ENCODE measurements at regions not wholly inside any gene's neighbourhood (a gene's known extent, or its start where the extent isn't known, plus 50 kb on each side); places are given as distances from the start of the nearest gene placed in this dataset.

- no peak overlapping the region for H3K4me3 ChIP-seq
- DNase-seq (no peak), ATAC-seq (no peak)
- intact Hi-C loops (cut with DNase I): loop anchor here in 1 of 10 donors (5.0 kb wide), 1 partner anchor 36 kb away; no protein-coding TSS in a partner anchor
- H3K36me3 ChIP-seq: no peaks in the 10 kb centered on the region
- H3K4me1 ChIP-seq: peaks cover 0 to 28% (median 11%) of the 10 kb centered on the region in 9 donors
- no peak for TF ChIP-seq CTCF (IDR thresholded peaks at IDR 0.05)
- H3K27ac ChIP-seq: no peak overlapping the region
- H3K27me3 ChIP-seq: no peaks in the 10 kb centered on the region
- WGBS, 2 donors: 95 to 98% methylated on average over 9 of the region's 9 CpGs
- peaks cover 0 to 18% (median 11%) of the 10 kb centered on the region in 11 donors for H3K9me3 ChIP-seq
Measured at GRCh38 chr18:7381307-7381706, 150.4 kb downstream of the LRRC30 start.

- no peak for DNase-seq
- Histone ChIP-seq H3K27me3 (no peaks in the 10 kb centered on the region), H3K4me1 (peaks cover 0 to 28% (median 11%) of the 10 kb centered on the region in 9 donors), H3K9me3 (peaks cover 0 to 7% (median 3%) of the 10 kb centered on the region in 11 donors), H3K4me3 (no peak overlapping the region), H3K27ac (peak overlapping the region in 8 of 10 donors; percentile 35 to 76 (median 63)), H3K36me3 (no peaks in the 10 kb centered on the region)
- TF ChIP-seq CTCF (IDR thresholded peaks at IDR 0.05): no peak
- intact Hi-C loops (cut with DNase I): loop anchor here in 1 of 10 donors (5.0 kb wide), 1 partner anchor 35 kb away; no protein-coding TSS in a partner anchor
- ATAC-seq: peak in 4 of 8 donors; percentile 47 to 72 (median 54)
- 51 to 54% methylated on average over 5 of the region's 5 CpGs for WGBS, 2 donors
Measured at GRCh38 chr18:7382328-7383001, 151.6 kb downstream of the LRRC30 start.

DNA sequence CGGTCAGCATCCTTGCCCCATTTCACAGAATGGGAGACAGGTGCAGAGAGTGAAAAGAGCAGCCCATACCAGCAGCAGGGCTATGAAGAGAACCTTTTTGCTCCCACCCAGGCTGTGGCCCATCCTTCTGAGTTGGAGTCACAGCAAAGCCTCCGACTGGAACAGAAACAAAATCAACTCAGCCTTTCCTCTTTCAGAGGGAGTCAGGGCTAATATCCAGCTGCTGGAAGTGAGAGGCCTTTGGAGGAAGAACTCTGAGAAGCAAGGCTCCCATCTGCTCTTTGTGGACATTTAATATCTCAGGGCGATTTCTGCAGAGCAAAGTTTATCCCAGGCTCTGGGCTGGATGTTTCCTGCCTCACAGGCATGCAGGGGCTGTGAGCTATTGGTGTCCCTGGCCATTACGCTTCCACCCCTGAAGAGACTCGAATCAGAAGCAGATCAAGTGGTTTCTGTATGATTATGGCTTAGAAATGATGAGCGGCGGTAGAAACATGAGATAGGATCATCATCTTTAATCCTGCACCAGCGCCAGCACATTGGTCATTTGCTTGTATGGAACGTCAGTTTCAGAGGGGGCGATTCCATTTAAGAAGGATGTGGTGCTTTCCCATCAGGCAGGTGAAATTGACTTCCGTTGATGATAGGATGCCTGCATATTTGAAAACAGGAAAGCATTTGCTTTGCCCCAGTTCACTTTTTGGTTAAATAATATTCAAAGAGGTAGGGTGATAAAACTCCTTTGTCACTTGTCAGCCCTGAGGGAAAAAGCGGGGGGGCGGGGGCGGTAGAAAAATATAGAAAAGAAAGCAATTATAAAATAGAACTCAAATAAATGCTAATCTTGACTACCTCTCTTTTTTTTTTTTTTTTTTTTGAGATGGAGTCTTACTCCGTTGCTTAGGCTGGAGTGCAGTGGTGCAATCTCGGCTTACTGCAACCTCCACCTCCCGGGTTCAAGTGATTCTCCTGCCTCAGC, 152.4 kb downstream of the LRRC30 start:
- DNase-seq (no peak), ATAC-seq (peak in 7 of 8 donors; percentile 29 to 77 (median 55))
- Histone ChIP-seq H3K4me1 (peaks cover 0 to 28% (median 11%) of the 10 kb centered on the region in 9 donors), H3K36me3 (no peaks in the 10 kb centered on the region), H3K27ac (peak overlapping the region in 8 of 10 donors; percentile 35 to 76 (median 63)), H3K4me3 (no peak overlapping the region), H3K9me3 (no peaks in the 10 kb centered on the region), H3K27me3 (no peaks in the 10 kb centered on the region)
- 69 to 71% methylated on average over 16 to 17 of the region's 17 CpGs for WGBS, 2 donors
- no peak for TF ChIP-seq CTCF (IDR thresholded peaks at IDR 0.05)
- intact Hi-C loops (cut with DNase I): loop anchor here in 1 of 10 donors (5.0 kb wide), 1 partner anchor 34 kb away; no protein-coding TSS in a partner anchor

GRCh38 chr18:7388741-7389140, 157.9 kb downstream of the LRRC30 start:
- H3K9me3 ChIP-seq: no peaks in the 10 kb centered on the region
- H3K27me3 ChIP-seq: no peaks in the 10 kb centered on the region
- no peak overlapping the region for H3K27ac ChIP-seq
- no peaks in the 10 kb centered on the region for H3K36me3 ChIP-seq
- ATAC-seq (no peak), DNase-seq (no peak)
- WGBS, 2 donors: 56 to 67% methylated on average over 5 of the region's 5 CpGs
- peaks cover 0 to 7% (median 0%) of the 10 kb centered on the region in 9 donors for H3K4me1 ChIP-seq
- H3K4me3 ChIP-seq: no peak overlapping the region
- intact Hi-C loops (cut with DNase I): no loop called here
- no peak for TF ChIP-seq CTCF (IDR thresholded peaks at IDR 0.05)
